B cell (primary cell): ENCODE measurements at regions not wholly inside any gene's neighbourhood (a gene's known extent, or its start where the extent isn't known, plus 50 kb on each side); places are given as distances from the start of the nearest gene placed in this dataset.

Experiments used
- ATAC-seq: fragments of 200-7000 bp; cut with Tn5 transposase; one replicate; pipeline ENCODE4 v1.10.0; 2021; ENCODE audit warnings: low read depth, mild to moderate bottlenecking, moderate number of reproducible peaks, moderate library complexity
- CTCF ChIA-PET: fragments of 350-600 bp; sonication (Branson Sonifier 250); formaldehyde crosslinking; loops from one replicate; lab custom pipeline; 2021; ENCODE audit warnings: antibody characterized with exemption, inconsistent platforms; lab: Charles Lee
- POLR2A ChIA-PET: fragments of 350-600 bp; sonication (Branson Sonifier 250); formaldehyde crosslinking; loops from one replicate; lab custom pipeline; 2021; ENCODE audit warnings: antibody characterized with exemption; lab: Charles Lee
- DNase-seq: peaks from one replicate; pipeline ENCODE4 v3.0.0; 2013
- H2AFZ ChIP-seq: 2 replicates; pipeline ENCODE4 v1.6.1; 2012; ENCODE audit warnings: mild to moderate bottlenecking, low read depth, low read length; ENCODE audit not compliant: insufficient read depth, poor library complexity, severe bottlenecking
- H3K27ac ChIP-seq, 2 donors: 1 replicate in 1 of 2; 2 replicates in 1 of 2; pipeline ENCODE4 v1.5.1; 2012 to 2013; ENCODE audit warnings: low read length in 2 of 2, mild to moderate bottlenecking in 2 of 2, moderate library complexity in 1 of 2
- H3K27me3 ChIP-seq, 4 experiments: fragments of 200-600 bp in 1 of 4; sonication (generic) in 1 of 4; replicated peaks in 1 of 4; 1 replicate in 2 of 4; 2 replicates in 2 of 4; pipeline versions ENCODE4 v1.6.1 to v1.7.0; 2013 to 2016; ENCODE audit warnings: low read length in 3 of 4, mild to moderate bottlenecking in 2 of 4, mixed read lengths in 1 of 4, moderate library complexity in 1 of 4; ENCODE audit not compliant: insufficient read depth in 4 of 4, control insufficient read depth in 3 of 4; ENCODE audit errors: control extremely low read depth in 1 of 4
- H3K36me3 ChIP-seq, 2 experiments: replicated peaks in 1 of 2; 1 replicate in 1 of 2; 2 replicates in 1 of 2; pipeline versions ENCODE4 v1.6.1 to v1.7.1; 2013; ENCODE audit warnings: low read length in 1 of 2; ENCODE audit not compliant: insufficient read depth in 2 of 2, control insufficient read depth in 1 of 2; ENCODE audit errors: control extremely low read depth in 1 of 2, extremely low read depth in 1 of 2
- H3K4me1 ChIP-seq, 2 donors: fragments of 200-600 bp in 1 of 2; sonication (generic) in 1 of 2; 1 replicate in 1 of 2; 2 replicates in 1 of 2; pipeline versions ENCODE4 v1.5.1 to v1.6.1; 2013 to 2017; ENCODE audit warnings: low read length in 2 of 2; ENCODE audit not compliant: control insufficient read depth in 2 of 2, insufficient read depth in 2 of 2
- H3K4me2 ChIP-seq: replicated peaks from 2 replicates; pipeline ENCODE3; 2012; ENCODE audit warnings: mild to moderate bottlenecking, low read depth, low read length; ENCODE audit not compliant: poor library complexity, severe bottlenecking
- H3K4me3 ChIP-seq, 5 experiments: fragments of 200-600 bp in 1 of 5; sonication (generic) in 1 of 5; 1 replicate in 3 of 5; 2 replicates in 2 of 5; pipeline versions ENCODE4 v1.5.1 to v1.7.0; 2011 to 2016; ENCODE audit warnings: low read length in 4 of 5, mild to moderate bottlenecking in 4 of 5, low read depth in 2 of 5, control low read depth in 1 of 5, moderate library complexity in 1 of 5; ENCODE audit not compliant: insufficient read depth in 1 of 5; ENCODE audit errors: control extremely low read depth in 1 of 5, extremely low read depth in 1 of 5
- H3K79me2 ChIP-seq: fragments of 200-600 bp; sonication (generic); one replicate; pipeline ENCODE4 v1.6.0; 2016; ENCODE audit warnings: low read length; ENCODE audit not compliant: control insufficient read depth, insufficient read depth
- H3K9ac ChIP-seq: fragments of 200-600 bp; sonication (generic); 2 replicates; pipeline ENCODE4 v1.6.1; 2017; ENCODE audit warnings: mild to moderate bottlenecking, low read length, moderate library complexity
- H3K9me3 ChIP-seq, 3 donors: one replicate each; pipeline versions ENCODE4 v1.6.1 to v1.7.1; 2013; ENCODE audit warnings: low read length in 2 of 3; ENCODE audit not compliant: control insufficient read depth in 2 of 3, insufficient read depth in 1 of 3; ENCODE audit errors: control extremely low read depth in 1 of 3
- H4K20me1 ChIP-seq: 2 replicates; pipeline ENCODE4 v1.6.0; 2012; ENCODE audit warnings: mild to moderate bottlenecking, low read length; ENCODE audit not compliant: insufficient read depth, control insufficient read depth, poor library complexity, severe bottlenecking
- H3K27ac Mint-ChIP-seq: one replicate; pipeline ENCODE4 v1.8.0; 2021; ENCODE audit warnings: mixed read lengths
- H3K27me3 Mint-ChIP-seq: one replicate; pipeline ENCODE4 v1.8.0; 2021; ENCODE audit warnings: mixed read lengths
- H3K4me1 Mint-ChIP-seq: one replicate; pipeline ENCODE4 v1.8.0; 2021; ENCODE audit warnings: mixed read lengths
- H3K4me3 Mint-ChIP-seq: one replicate; pipeline ENCODE4 v1.8.0; 2021; ENCODE audit warnings: mixed read lengths
- H3K9me3 Mint-ChIP-seq: one replicate; pipeline ENCODE4 v1.8.0; 2022; ENCODE audit warnings: mixed read lengths; ENCODE audit not compliant: insufficient read depth
- EZH2 ChIP-seq: IDR thresholded peaks from 2 replicates; pipeline ENCODE4 v1.6.1; 2012; ENCODE audit warnings: borderline replicate concordance, low read depth, mild to moderate bottlenecking, moderate library complexity, low read length; ENCODE audit not compliant: insufficient read depth, poor library complexity, severe bottlenecking
- WGBS: methylation state at CpG from one replicate; pipeline ENCODE4 v1.1.5; 2013; ENCODE audit warnings: missing lambda C conversion rate; ENCODE audit not compliant: insufficient coverage; 5-methylcytosine and 5-hydroxymethylcytosine counted together
- intact Hi-C: fragments of 100-400 bp; cut with micrococcal nuclease; formaldehyde crosslinking; loops from one replicate; pipeline ENCODE4 v1.10.0; 2022
- TF ChIP-seq, protein P1 (sequence below): fragments of 200-600 bp; IDR thresholded peaks from one replicate; pipeline ENCODE4 v1.8.0; 2022; ENCODE audit warnings: antibody characterized with exemption, mild to moderate bottlenecking

DNA sequence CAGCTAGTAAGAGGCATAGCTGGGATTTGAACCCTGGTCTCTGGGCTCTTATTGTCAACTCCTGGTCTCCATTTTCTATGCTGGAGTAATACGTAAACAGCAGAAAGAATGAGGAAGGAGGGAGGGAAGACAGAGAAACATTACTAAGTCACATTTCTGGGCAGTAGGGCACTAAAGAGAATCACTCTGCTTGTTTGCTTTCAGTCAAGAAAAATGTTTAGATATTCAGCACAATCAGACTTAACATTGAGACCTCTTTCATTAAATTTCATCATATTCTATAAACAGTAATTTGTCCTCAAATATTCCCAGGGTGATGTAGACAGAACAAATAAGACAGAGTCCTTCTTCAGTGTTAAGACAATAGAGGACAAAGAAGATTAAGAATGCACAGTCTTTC, 67.7 kb upstream of the BNC1 start:
- ChIA-PET CTCF (no interaction called here), POLR2A (no interaction called here)
- Histone ChIP-seq H2AFZ (no peak overlapping the region), H3K27ac (no peak overlapping the region), H3K9me3 (no peaks in the 10 kb centered on the region), H3K9ac (no peak overlapping the region), H3K36me3 (no peaks in the 10 kb centered on the region), H3K79me2 (no peaks in the 10 kb centered on the region), H4K20me1 (no peaks in the 10 kb centered on the region), H3K4me2 (no peak overlapping the region), H3K27me3 (no peaks in the 10 kb centered on the region), H3K4me3 (no peak overlapping the region), H3K4me1 (no peaks in the 10 kb centered on the region)
- intact Hi-C loops, result no loop called here
- peaks cover 9% of the 10 kb centered on the region for H3K27me3 Mint-ChIP-seq
- ATAC-seq, result no peak
- no peaks in the 10 kb centered on the region for H3K9me3 Mint-ChIP-seq
- no peak for DNase-seq
- no CpG with 5 or more reads among the region's 1 CpG for WGBS
- H3K4me3 Mint-ChIP-seq, result no peak overlapping the region
- TF ChIP-seq EZH2, result no peak
- TF ChIP-seq, protein P1, sequence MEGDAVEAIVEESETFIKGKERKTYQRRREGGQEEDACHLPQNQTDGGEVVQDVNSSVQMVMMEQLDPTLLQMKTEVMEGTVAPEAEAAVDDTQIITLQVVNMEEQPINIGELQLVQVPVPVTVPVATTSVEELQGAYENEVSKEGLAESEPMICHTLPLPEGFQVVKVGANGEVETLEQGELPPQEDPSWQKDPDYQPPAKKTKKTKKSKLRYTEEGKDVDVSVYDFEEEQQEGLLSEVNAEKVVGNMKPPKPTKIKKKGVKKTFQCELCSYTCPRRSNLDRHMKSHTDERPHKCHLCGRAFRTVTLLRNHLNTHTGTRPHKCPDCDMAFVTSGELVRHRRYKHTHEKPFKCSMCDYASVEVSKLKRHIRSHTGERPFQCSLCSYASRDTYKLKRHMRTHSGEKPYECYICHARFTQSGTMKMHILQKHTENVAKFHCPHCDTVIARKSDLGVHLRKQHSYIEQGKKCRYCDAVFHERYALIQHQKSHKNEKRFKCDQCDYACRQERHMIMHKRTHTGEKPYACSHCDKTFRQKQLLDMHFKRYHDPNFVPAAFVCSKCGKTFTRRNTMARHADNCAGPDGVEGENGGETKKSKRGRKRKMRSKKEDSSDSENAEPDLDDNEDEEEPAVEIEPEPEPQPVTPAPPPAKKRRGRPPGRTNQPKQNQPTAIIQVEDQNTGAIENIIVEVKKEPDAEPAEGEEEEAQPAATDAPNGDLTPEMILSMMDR, result no peak
- H3K27ac Mint-ChIP-seq, result no peak overlapping the region
- H3K4me1 Mint-ChIP-seq, result no peaks in the 10 kb centered on the region

DNA sequence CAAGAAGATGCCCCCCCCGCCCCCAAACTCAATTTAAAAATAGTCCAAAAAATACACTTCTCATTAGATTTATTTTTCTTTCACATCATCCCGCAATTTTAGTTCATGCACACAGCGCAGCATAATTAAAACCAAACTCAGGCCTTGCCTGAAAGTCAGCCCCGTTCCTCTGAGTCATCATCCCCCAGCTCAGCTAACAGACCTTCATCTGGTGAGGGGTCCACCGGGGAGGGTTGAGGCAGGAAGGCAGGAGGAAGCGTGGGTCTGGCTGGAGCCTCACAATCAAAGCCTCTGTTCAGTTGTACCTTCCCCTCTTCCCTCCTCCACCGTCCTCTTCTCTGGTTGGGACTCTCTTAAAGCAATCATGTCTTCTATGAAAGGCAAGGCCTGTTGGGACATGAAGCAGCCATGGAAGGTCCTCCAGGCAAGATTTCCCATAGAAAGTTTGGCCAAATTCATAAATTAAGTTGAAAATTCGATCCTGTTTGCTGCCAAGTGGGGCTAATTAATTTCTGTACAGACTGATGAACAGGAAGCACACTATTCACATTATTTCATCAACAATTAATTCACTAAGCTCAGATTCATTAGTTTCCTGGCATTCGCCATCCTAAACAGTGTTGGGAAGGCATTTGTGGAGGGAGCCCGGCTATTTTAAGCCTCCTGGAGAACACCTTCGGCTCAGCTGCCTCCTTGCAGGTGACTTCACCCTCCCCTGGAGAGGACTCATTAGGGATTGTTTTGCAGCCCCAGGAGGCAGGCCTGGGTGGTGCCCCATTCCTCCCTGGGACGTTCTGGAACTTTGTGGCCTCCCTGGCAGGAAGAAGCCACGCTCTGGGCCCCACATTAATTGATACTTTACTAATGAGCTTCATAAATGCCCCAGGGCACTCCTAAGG, 72.3 kb upstream of the BNC1 start:
- ChIA-PET POLR2A (no interaction called here), CTCF (no interaction called here)
- DNase-seq (no peak), ATAC-seq (no peak)
- 66% methylated on average over 8 of the region's 13 CpGs for WGBS
- H3K27me3 Mint-ChIP-seq, result peaks cover 13% of the 10 kb centered on the region
- intact Hi-C loops, result no loop called here
- no peaks in the 10 kb centered on the region for H3K9me3 Mint-ChIP-seq
- H3K9ac ChIP-seq, result no peak overlapping the region
- H3K36me3 ChIP-seq, result no peaks in the 10 kb centered on the region
- H3K4me1 ChIP-seq, result no peaks in the 10 kb centered on the region
- no peak overlapping the region for H3K4me3 Mint-ChIP-seq
- H2AFZ ChIP-seq, result no peak overlapping the region
- no peaks in the 10 kb centered on the region for H3K27me3 ChIP-seq
- no peak overlapping the region for H3K27ac ChIP-seq
- no peak overlapping the region for H3K4me2 ChIP-seq
- H3K27ac Mint-ChIP-seq, result no peak overlapping the region
- H3K79me2 ChIP-seq, result no peaks in the 10 kb centered on the region
- peaks cover 0 to 5% (median 0%) of the 10 kb centered on the region in 3 donors for H3K9me3 ChIP-seq
- no peaks in the 10 kb centered on the region for H3K4me1 Mint-ChIP-seq
- H3K4me3 ChIP-seq, result no peak overlapping the region
- TF ChIP-seq EZH2, result no peak
- TF ChIP-seq, protein P1, result no peak
- no peaks in the 10 kb centered on the region for H4K20me1 ChIP-seq
